OCI-LY7 (cell line): ENCODE measurements at regions not wholly inside any gene's neighbourhood (a gene's known extent, or its start where the extent isn't known, plus 50 kb on each side); places are given as distances from the start of the nearest gene placed in this dataset.

Experiments used
- BruUV-seq: library from RNA; stranded (reverse); fragments of 400-500 nt; replicated peaks from 2 replicates; lab custom pipeline; 2021; lab: Mats Ljungman, UMichigan
- CTCF ChIA-PET: fragments of 300-600 bp; sonication (Branson Sonifier 250); formaldehyde crosslinking; loops from one replicate; lab custom pipeline; 2022; ENCODE audit warnings: antibody characterized with exemption; ENCODE audit not compliant: unreplicated experiment; lab: Charles Lee
- POLR2A ChIA-PET: fragments of 300-600 bp; sonication (Branson Sonifier 250); formaldehyde crosslinking; loops from one replicate; lab custom pipeline; 2022; ENCODE audit warnings: antibody characterized with exemption; lab: Charles Lee
- DNase-seq: peaks from one replicate; pipeline ENCODE4 v3.0.0-alpha.2; 2015; ENCODE audit warnings: low spot score
- H2AFZ ChIP-seq: fragments of 200-600 bp; sonication (generic), shearing (Covaris generic); 2 replicates; pipeline ENCODE4 v1.6.1; 2014; ENCODE audit warnings: mild to moderate bottlenecking, antibody characterized with exemption, low read length, moderate library complexity
- H3K27ac ChIP-seq: fragments of 200-600 bp; sonication (generic); 2 replicates; pipeline ENCODE4 v1.5.1; 2014; ENCODE audit warnings: mixed run types, low read depth, mild to moderate bottlenecking, moderate library complexity, low read length, inconsistent platforms; ENCODE audit not compliant: poor library complexity, severe bottlenecking
- H3K36me3 ChIP-seq: fragments of 200-600 bp; sonication (generic); 2 replicates; pipeline ENCODE4 v1.6.1; 2014; ENCODE audit warnings: mild to moderate bottlenecking, antibody characterized with exemption, low read length, moderate library complexity, mixed read lengths; ENCODE audit not compliant: insufficient read depth
- H3K4me1 ChIP-seq: fragments of 200-600 bp; sonication (generic); 2 replicates; pipeline ENCODE4 v1.5.1; 2014; ENCODE audit warnings: mild to moderate bottlenecking, low read length; ENCODE audit not compliant: insufficient read depth, poor library complexity, severe bottlenecking
- H3K4me2 ChIP-seq: fragments of 200-600 bp; sonication (generic); 2 replicates; pipeline ENCODE4 v1.6.1; 2014; ENCODE audit warnings: mild to moderate bottlenecking, low read length
- H3K4me3 ChIP-seq: fragments of 200-600 bp; sonication (generic); 2 replicates; pipeline ENCODE4 v1.5.1; 2014; ENCODE audit warnings: mild to moderate bottlenecking, low read depth, low read length; ENCODE audit not compliant: poor library complexity, severe bottlenecking
- H3K79me2 ChIP-seq: fragments of 200-600 bp; sonication (generic); 2 replicates; pipeline ENCODE4 v1.6.1; 2016; ENCODE audit warnings: low read depth, mild to moderate bottlenecking, low read length, moderate library complexity, mixed read lengths; ENCODE audit not compliant: insufficient read depth
- H3K9me2 ChIP-seq: fragments of 200-600 bp; sonication (generic); 2 replicates; pipeline ENCODE4 v1.6.1; 2016; ENCODE audit warnings: mild to moderate bottlenecking, low read length, mixed read lengths; ENCODE audit not compliant: insufficient read depth
- H3K9me3 ChIP-seq: fragments of 200-600 bp; sonication (generic); 2 replicates; pipeline ENCODE4 v1.6.1; 2014; ENCODE audit warnings: mild to moderate bottlenecking, mixed run types, low read length, mixed read lengths
- H4K20me1 ChIP-seq: fragments of 200-600 bp; sonication (generic); 2 replicates; pipeline ENCODE4 v1.6.1; 2014; ENCODE audit warnings: mild to moderate bottlenecking, antibody characterized with exemption, low read length, moderate library complexity, mixed read lengths; ENCODE audit not compliant: insufficient read depth
- CTCF ChIP-seq: fragments of 200-600 bp; sonication (generic); conservative IDR thresholded peaks from 2 replicates; pipeline ENCODE4 v1.5.1; 2014; ENCODE audit warnings: mild to moderate bottlenecking, antibody characterized with exemption, low read length, moderate library complexity, mixed read lengths
- EZH2phosphoT487 ChIP-seq: fragments of 200-600 bp; sonication (generic); IDR thresholded peaks from 2 replicates; pipeline ENCODE4 v1.6.1; 2018; ENCODE audit warnings: low read depth, borderline replicate concordance, mild to moderate bottlenecking, mixed run types, antibody characterized with exemption, low read length, moderate library complexity, mixed read lengths
- intact Hi-C: fragments of 100-400 bp; cut with micrococcal nuclease; formaldehyde crosslinking; loops from one replicate; pipeline ENCODE4 v1.10.0; 2022; ENCODE audit not compliant: unreplicated experiment

DNA sequence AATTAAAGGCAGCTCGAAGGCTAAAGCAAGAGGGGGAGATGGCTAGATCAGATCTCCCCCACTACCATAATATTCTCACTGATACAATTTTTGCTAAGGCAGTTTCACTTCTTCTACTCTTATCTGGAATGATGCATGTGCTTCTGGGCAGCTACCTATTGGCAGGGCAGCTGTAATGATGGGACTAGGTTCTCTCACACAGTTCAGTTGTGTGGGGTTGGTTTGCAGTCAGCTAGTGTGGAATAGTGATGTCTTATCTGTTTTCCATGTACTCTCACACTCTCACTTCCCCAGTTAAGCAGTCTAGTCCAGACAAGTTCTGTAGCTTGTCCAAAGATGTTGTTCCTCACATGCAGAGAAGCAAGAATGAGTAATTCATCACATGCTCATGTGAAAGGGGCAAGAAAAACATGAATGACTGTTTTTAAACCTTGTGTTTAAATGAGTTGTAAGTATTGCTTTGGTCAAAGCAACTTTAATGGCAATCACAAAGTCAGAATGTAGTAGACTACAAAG lies 836.1 kb downstream of the CBLN2 start:
- CTCF ChIA-PET: no interaction called here

DNA sequence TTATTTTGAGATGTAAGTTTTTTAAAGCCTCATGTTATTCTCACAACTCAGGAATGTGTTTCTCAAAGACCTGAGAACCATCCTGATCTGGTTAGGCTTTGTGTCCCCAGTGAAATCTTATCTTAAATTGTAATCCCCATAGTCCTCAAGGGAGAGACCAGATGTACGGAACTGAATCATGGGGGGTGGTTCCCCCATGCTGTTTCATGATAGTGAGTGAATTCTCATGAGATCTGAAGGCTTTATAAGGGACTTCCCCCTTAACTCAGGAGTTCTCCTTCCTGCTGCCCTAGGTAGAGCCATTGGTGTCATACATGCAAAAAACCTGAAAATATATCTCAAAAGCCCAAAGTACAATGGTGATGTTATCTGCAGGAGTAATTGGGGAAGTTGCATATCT lies 836.7 kb downstream of the CBLN2 start:
- Histone ChIP-seq H3K4me3 (no peak overlapping the region), H3K4me2 (no peak overlapping the region), H3K79me2 (no peaks in the 10 kb centered on the region), H3K4me1 (no peaks in the 10 kb centered on the region), H3K9me3 (no peaks in the 10 kb centered on the region), H3K9me2 (no peaks in the 10 kb centered on the region), H3K36me3 (no peaks in the 10 kb centered on the region), H2AFZ (no peak overlapping the region), H3K27ac (no peak overlapping the region), H4K20me1 (no peaks in the 10 kb centered on the region)
- no peak for DNase-seq
- CTCF ChIA-PET: no interaction called here
- POLR2A ChIA-PET: no interaction called here
- intact Hi-C loops: no loop called here
- no TSS peak for BruUV-seq
- TF ChIP-seq CTCF (no peak), EZH2phosphoT487 (no peak)

More for the DNA sequence above, 836.1 kb downstream of the CBLN2 start:
- H3K4me3 ChIP-seq: no peak overlapping the region
- no peaks in the 10 kb centered on the region for H3K4me1 ChIP-seq
- H3K9me3 ChIP-seq: no peaks in the 10 kb centered on the region
- intact Hi-C loops: no loop called here
- H3K4me2 ChIP-seq: no peak overlapping the region
- no peaks in the 10 kb centered on the region for H4K20me1 ChIP-seq
- BruUV-seq: no TSS peak
- no peaks in the 10 kb centered on the region for H3K9me2 ChIP-seq
- H3K79me2 ChIP-seq: no peaks in the 10 kb centered on the region
- DNase-seq: no peak
- no peaks in the 10 kb centered on the region for H3K36me3 ChIP-seq
- TF ChIP-seq EZH2phosphoT487 (no peak), CTCF (no peak)
- no peak overlapping the region for H3K27ac ChIP-seq
- POLR2A ChIA-PET: no interaction called here
- H2AFZ ChIP-seq: no peak overlapping the region

GRCh38 chr18:71689416-71690160 lies 854.6 kb downstream of the CBLN2 start:
- DNase-seq: no peak
- Histone ChIP-seq H3K36me3 (no peaks in the 10 kb centered on the region), H4K20me1 (no peaks in the 10 kb centered on the region), H3K4me3 (no peak overlapping the region), H3K27ac (no peak overlapping the region), H3K4me1 (no peaks in the 10 kb centered on the region), H2AFZ (no peak overlapping the region), H3K9me3 (no peaks in the 10 kb centered on the region), H3K9me2 (no peaks in the 10 kb centered on the region), H3K4me2 (no peak overlapping the region), H3K79me2 (no peaks in the 10 kb centered on the region)
- no TSS peak for BruUV-seq
- TF ChIP-seq EZH2phosphoT487: no peak
- no peak for TF ChIP-seq CTCF
- intact Hi-C loops: no loop called here
- ChIA-PET POLR2A (no interaction called here), CTCF (no interaction called here)
